ENCODE measurements at regions not wholly inside any gene's neighbourhood (a gene's known extent, or its start where the extent isn't known, plus 50 kb on each side); places are given as distances from the start of the nearest gene placed in this dataset.

DNA sequence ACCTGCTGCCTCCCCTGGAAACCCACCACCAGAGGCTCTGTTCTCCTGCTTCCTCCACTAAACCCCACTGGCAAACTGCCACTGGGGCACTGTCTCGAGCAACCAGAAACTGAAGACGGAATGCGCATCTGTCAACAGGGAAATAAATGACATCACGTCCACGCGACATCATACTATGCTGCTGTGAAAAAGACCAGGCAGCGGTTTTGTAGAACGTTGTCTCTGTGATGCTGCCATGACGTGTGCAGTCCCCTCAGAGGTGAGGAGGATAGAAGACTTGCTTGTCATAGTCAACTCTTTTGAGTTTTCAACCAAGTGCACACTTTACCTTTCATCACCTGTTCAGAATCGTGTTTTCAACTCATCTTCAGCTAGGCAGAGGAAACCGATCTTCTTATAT is 203.0 kb upstream of the IGF1R start:
- TF ChIP-seq, protein P1, sequence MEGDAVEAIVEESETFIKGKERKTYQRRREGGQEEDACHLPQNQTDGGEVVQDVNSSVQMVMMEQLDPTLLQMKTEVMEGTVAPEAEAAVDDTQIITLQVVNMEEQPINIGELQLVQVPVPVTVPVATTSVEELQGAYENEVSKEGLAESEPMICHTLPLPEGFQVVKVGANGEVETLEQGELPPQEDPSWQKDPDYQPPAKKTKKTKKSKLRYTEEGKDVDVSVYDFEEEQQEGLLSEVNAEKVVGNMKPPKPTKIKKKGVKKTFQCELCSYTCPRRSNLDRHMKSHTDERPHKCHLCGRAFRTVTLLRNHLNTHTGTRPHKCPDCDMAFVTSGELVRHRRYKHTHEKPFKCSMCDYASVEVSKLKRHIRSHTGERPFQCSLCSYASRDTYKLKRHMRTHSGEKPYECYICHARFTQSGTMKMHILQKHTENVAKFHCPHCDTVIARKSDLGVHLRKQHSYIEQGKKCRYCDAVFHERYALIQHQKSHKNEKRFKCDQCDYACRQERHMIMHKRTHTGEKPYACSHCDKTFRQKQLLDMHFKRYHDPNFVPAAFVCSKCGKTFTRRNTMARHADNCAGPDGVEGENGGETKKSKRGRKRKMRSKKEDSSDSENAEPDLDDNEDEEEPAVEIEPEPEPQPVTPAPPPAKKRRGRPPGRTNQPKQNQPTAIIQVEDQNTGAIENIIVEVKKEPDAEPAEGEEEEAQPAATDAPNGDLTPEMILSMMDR (conservative IDR thresholded peaks at IDR 0.05) = no peak
- no peak for TF ChIP-seq EZH2 (IDR thresholded peaks at IDR 0.05; ENCODE audit: low read depth)
